NCI-H2171 (cell line): ENCODE measurements at regions not wholly inside any gene's neighbourhood (a gene's known extent, or its start where the extent isn't known, plus 50 kb on each side); places are given as distances from the start of the nearest gene placed in this dataset.
"Not testable (repeated sequence)": the region's sequence is repeated elsewhere in the genome, so short reads cannot be mapped to it uniquely, and the experiment has no call there.

ENCODE experiments used
- DNase-seq: peaks from one replicate; lab custom pipeline; 2025; lab: John Stamatoyannopoulos, UW

DNA sequence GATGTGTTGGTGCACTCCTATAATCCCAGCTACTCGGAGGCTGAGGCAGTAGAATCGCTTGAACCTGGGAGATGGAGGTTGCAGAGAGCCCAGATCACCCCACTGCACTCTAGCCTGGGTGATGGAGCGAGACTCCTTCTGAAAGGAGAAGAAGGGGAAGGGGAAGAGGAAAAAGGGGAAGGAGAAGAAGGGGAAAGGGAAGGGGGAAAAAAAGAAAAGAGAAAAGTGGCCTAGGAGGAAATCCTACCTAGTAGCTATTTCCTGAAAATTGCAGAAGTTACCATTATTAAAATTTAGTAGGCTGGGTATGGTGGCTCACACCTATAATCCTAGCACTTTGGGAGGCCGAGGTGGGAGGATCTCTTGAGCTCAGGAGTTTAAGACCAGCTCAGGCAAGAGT lies 67.4 kb downstream of the ARRDC3 start:
- DNase-seq = no peak

DNA sequence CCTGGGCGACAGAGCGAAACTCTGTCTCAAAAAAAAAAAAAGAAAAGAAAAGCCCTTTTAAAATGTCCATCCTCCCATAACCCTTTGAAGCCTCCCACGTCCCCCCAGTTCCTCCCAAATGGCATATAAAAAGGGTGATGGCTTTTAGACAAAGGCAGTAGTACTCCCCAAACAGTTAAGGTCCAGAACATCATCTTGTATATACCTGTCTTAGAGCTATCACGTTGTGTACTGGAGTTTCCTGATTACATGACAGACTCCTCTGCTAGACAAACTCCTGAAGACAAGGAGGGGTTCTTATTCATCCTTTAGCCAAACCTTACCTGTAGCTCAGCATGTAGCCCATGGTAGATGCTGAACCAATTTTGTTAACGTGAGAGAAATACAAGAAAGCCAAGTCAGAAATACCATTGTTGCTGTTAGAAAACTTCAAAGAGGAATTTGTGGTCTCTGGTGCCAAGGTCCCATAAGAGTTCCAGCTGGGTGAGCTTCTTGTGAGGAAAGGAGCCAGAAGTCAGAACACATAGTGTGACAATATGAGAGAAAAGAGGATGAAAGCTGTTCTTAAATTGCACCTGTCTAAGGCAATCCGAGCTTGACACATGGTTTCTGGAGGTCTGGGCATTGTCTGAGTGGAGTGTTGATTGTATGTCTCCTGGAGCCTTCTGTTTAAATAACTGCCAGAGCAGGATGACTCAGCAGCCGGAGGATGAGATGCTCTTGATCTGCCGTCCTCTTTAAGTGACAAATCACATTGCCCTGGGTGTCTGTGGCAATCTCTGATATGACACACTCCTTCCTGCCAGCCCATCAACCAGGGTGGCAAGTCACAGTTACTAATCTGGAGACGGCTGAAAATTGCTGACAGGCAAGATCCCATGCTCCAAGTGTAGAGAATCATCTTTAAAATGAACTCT lies 69.1 kb downstream of the ARRDC3 start:
- peak; percentile 24 for DNase-seq

DNA sequence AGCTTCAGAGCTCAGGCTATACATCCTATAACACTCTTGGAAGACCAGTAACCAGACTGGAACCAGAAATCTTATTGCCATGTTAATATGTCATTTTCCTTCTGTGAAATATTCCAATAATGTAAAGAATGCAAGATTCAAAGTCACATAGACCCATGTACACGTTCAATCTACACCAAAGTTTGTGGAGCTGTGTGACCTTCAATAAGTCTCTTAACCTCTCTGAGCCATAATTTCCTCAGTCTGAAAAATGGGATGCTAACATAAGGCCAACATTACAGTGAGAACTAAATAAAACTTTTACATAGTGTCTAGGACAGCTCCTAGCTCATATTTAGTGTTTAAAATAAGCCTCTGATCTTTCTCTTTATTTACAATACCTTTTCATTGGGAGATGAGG lies 70.4 kb downstream of the ARRDC3 start:
- DNase-seq = no peak

DNA sequence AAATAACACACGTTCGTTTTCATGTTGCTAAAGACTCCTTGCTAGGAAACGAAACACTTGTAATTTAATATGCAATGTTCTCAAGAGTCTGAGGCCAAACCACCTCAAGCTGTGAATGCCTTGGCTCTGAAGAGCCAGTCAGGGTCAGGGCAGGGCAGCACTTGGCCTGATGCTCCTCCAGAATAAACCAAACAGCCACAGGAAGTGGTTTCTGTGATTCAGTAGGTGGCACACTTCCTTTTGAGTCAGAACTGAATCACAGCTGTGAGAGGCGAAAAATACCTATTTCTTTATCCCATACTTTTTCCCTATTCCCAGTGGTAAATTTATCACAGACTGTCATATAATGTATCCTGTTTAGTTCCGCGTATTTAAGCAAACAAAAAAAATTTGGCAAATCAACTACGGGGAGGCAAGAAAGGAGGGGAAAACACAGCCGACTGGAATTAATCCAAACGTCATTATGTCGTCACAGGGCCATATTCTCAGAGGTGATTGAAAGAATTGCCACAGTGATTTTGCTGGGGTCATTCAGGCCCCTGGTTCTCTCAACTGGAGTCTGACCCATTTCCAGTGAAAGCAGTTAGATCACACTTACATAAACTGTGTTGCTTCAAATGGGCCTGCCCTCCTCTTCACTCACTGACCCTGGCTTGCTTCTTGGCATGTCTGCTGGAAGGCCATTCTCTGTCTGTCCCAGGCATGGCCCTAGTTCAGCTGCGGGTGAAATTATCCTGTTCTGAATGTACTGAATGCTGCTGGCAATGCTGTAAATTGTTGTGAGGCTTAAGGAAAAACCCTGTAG lies 71.2 kb downstream of the ARRDC3 start:
- no peak for DNase-seq

DNA sequence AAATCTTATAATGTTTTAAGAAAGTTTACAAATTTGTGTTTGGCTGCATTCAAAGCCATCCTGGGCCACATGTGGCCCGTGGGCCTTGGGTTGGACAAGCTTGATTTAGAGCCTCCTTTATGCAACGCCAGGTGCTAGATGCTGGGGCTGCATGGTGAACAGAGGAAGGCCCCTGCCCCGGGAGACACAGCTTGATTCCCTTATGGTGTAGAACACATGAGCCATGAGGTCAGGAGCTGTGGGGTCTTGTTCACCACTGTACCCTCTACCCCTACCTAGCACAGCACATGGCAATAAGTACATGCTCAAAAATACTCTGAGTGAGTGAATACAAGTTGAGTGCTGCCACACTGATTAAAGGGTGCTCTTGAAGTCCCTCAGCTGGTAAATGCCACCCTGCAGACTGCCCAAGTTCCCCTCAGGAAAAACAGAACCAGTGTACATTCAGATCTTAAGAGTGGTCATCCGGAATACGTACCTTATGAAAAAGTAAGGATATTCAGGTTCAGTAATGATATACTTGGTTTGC lies 71.9 kb downstream of the ARRDC3 start:
- no peak for DNase-seq

DNA sequence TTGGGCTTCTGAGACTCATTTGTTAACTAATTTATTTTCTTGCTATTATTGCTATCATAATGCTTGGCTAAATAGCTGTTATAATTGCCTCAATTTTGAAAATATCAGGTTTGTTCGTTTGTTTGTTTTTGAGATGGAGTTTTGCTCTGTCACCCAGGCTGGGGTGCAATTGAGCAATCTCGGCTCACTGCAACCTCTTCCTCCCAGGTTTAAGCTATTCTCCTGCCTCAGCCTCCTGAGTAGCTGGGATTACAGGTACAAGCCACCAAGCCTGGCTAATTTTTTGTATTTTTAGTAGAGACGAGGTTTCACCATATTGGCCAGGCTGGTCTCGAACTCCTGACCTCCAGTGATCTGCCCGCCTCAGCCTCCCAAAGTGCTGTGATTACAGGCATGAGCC lies 75.0 kb downstream of the ARRDC3 start:
- not testable (repeated sequence) for DNase-seq

DNA sequence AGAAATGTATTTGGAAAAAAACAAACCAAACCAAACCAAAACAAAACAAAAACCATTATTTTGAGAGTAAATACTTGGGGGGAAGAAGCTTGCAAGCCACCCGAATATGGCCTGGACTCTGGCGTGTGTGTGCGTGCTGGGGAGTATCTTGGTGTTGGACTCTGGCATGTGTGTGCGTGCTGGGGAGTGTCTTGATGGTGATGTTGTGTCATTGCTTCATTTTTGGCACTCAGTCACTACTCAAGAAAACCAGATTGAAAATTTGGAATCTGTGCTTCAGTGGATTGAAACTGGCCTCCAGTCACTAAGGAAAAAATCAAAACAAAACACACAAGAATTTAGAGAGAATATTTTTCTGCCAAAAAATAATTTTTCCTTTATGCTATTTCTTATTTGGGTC lies 76.1 kb downstream of the ARRDC3 start:
- no peak for DNase-seq

DNA sequence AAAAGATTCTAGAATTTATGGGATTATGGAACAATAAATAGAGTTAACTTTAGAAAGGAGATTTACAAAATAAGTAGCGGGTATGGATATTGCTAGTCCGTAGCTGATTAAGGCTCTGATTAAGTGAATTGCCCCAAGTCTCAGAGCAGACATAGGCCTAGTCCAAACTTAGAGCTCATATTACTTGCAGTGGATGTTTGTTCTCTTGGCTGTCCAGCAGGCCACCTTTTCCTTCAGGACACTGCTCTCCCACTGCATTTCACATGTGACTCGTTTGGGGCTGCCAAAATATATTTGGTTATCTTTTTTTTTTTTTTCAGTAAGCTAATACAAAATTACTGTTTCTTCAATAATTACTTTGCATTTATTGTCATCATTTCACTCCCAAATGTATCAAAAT lies 76.6 kb downstream of the ARRDC3 start:
- DNase-seq = no peak

DNA sequence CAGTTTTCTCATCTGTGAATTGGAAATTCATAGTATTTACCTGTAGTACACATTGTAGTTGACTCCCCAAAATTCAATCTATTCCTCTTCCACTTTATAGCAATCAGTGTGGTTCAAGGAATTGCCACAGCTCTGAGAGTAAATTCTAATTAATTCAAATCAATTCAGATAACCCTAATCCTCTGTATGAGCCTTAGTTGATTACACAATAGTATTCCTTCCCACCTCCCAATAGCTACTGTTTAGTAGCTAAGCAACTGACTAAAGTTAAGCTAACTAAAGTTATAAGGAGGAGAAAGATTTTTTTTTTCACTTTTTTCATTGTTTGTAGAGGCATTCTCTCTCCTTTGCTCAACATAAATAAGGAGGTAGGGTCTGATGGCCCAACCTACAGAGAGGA lies 77.5 kb downstream of the ARRDC3 start:
- no peak for DNase-seq

DNA sequence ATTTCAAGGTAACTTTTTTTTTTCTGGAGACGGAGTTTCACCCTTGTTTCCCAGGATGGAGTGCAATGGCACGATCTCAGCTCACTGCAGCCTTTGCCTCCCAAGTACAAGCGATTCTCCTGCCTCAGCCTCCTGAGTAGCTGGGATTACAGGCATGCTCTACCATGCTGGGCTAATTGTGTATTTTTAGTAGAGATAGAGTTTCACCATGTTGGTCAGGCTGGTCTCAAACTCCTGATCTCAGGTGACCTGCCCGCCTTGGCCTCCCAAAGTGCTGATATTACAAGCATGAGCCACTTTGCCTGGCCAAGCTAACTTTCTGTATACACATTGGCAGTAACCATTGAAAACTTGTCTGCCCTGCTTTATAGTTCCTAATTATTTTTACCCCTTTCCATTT lies 79.1 kb downstream of the ARRDC3 start:
- DNase-seq = not testable (repeated sequence)

DNA sequence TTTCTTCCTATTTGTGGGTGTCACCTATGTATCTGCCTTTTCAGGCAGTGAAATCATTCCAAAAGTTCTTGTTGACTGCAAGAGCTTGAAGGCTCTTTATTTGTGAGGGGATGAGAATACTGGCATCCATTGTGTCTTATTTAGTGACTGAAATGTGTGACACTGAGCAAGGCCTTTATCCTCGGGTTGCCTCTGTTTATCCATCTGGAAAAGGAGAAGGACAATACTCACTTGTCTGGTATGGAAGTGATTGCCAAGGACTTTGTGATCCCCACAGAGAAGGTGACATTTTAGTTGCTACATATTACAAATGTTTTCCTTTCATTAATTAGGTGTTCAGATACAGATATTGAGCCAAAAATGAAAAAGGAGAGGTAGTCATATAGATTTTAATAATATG lies 80.2 kb downstream of the ARRDC3 start:
- no peak for DNase-seq

DNA sequence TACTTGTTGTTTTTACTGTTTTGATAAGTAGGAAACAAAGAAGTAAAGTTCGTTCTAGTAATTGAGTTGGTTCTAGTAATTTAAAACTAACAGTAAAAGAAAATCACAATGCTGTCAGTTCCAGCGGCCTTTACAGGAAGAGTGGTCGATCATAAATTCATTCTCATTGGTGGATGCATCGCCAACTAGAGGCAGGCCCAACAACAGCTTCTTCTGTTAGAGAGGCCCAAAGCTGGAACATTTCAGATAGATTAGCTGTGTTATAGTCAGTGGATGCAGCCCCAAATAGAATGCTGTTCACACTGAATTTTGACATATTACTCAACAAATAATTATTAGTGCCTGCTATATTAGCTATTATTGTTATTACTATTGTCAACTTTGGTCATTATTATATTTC lies 80.8 kb downstream of the ARRDC3 start:
- no peak for DNase-seq

DNA sequence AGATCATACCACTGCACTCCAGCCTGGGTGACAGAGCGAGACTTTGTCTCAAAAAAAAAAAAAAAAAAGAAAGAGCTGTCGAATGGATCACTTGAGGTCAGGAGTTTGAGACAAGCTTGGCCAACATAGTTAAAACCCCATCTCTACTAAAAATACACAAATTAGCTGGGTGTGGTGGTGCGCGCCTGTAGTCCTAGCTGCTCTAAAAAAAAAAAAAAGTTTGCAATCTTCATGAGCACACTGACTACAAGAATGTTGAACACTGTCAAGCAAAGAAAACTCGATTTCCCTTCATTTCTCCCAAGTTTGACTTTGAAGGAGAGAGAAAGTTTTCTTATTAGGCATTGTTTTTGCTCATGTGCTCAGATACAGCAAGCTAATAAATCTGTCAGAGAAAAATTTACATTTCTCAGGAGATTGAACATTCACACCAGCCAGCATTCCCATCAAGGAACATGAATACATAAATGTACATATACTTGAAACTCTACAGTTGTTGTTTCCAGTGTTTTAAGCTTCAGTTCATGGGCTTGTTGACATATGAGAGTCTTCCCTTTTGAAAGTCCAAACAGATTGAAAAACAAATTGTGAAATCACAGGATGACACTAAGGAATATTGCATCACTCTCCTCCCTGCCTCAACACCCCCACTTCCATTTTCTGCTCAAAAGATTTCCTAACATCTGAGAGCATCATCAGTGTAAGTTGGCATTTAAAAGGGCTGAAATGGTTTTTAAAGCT lies 81.8 kb downstream of the ARRDC3 start:
- DNase-seq = no peak

DNA sequence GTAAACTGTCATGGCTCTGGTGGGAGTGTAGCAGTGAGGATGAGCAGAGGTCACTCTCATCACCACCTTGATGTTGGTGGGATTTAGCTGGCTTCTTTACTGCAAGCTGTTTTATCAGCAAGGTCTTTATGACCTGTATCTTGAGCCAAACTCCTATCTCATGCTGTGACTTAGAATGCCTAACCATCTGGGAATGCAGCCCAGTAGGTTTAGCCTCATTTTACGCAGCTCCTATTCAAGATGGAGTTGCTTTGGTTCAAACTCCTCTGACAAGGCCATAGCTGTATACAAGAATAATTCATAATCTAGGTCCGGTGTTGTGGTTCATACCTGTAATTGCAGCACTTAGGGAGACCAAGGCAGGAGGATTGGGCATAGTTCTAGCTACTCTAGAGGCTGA lies 85.1 kb downstream of the ARRDC3 start:
- no peak for DNase-seq

DNA sequence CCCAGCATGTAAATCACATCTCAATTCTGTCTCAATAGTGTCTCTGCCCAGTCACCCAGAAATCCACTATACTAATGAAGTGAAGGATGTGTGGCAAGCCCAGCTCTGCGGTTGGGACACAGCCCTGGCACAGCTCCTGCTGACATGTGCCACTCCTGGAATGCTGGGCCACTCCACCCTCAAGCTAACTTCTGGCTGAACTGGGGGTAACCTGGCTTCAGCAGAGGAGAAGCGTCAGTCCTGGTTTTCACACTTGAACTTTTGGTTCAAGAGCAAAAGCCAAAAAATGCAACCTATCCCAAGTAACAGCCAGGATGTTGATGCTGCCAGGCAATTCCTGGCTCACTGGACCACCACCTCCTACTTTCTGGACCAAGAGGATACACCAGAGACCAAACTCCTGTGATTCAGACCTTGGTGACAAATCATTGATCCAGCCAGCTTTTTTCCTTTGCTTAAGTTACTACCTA lies 86.4 kb downstream of the ARRDC3 start:
- DNase-seq = no peak

DNA sequence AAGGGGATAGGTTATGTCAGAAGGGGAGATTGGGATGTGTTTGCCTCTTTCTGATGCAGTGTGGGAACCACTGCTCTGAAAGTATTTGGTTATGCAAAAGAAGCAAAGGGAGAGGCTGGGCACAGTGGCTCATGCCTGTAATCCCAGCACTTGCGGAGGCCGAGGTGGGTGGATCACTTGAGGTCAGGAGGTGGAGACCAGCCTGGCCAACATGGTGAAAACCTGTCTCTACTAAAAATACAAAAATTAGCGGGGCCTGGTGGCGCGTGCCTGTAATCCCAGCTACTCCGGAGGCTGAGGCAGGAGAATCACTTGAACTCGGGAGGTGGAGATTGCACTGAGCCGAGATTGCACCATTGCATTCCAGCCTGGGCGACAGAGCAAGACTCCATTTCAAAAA lies 87.0 kb downstream of the ARRDC3 start:
- not testable (repeated sequence) for DNase-seq

DNA sequence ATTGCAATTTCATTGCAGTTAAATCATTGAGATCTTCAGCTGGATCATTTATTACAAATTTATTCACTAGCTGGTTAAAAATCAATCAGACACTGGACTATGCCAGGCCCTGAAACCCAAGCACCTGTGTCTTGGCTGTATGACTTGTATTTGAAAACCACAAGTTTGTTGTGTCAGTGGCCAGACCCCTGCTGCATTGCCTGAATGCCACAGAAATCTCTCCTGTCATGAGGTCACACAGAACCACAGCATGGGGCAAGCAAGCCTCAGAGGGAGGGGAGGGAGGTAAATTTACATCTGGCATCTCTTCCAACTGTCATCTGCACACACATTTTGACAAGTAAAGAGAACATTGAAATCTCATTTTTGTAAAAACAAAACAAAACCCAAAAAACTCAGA lies 90.0 kb downstream of the ARRDC3 start:
- no peak for DNase-seq

DNA sequence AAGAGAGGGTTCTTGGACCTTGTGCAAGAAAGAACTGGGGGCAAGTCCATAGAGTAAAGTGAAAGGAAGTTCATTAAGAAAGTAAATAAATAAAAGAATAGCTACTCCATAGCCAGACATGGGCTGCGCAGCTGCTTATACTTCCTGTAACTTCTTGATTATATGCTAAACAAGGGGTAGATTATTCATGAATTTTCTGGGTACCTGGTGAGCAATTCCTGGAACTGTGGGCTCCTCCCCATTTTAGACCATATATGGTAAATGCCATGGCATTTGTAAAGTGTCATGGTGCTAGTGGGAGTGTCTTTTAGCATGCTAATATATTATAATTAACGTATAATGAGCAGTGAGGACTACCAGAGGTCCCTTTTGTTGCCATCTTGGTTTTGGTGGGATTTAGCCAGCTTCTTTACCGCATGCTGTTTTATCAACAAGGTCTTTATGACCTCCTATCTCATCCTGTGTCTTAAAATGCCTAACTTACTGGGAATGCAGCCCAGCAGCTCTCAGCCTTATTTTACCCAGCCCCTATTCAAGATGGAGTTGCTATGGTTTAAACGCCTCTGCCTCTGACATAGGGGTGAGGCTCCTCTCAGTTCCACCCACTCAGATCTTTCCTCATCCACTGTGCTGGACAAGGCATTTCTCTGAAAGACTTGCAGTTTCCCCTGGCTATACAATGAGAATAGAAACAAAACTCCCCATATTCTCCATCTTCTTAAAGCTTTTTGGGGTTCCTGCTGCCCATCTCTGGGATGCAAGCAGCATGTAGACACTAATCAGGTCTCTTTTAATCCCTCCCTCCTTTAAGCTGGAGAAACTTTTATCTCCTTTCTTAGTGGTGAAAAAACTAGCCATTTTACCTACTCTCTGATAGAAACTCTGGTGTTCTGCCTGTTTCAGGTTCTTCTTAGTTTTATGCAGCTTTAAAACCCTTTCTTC lies 91.2 kb downstream of the ARRDC3 start:
- no peak for DNase-seq

DNA sequence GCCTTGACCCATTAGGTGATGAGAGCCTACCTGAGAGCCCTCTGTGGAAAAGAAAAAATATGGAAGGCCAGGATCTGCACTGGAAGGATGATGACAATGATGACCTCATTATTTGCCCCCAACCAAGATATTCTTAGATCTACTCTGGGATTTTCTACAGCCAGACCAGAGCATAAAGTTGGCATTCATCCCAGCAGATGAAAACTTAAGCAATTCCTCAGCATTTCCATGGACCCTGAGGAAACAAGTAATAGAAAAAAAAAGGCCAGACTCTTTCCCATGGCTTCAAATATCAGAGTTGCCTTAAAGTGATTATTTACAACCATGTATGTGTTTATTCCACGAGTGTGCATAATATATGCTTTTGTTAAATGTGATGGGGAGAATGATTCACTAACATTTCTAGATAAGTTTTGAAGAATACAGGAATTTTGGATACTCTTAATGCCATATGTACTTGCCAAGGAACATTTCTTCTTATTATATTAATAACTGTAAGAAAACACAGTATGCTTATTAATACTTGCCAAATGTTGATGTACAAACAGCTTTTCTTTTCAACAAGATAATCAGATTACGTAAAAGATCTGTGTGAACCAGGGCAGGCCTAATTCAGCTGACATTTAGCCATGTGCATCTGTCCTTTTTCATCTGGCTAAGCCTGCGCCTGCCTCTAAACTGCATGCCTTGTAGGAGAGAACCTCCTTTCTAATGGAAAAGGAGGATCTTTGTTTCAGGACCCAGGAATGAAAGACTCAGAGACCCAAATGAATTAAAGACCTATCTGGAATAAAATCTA lies 94.8 kb downstream of the ARRDC3 start:
- DNase-seq = no peak

DNA sequence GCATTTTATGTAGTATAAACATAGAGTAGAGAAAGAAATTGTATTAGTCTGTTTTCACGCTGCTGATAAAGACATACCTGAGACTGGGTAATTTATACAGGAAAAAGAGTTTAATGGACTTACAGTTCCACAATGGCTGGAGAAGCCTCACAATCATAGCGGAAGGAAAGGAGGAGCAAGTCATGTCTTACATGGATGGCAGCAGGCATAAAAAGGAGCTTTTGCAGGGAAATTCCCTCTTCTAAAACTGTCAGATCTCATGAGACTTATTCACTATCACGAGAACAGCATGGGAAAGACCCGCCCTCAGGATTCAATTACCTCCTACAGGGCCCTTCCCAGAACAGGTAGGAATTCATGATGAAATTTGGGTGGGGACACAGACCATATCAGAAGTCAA lies 98.1 kb downstream of the ARRDC3 start:
- not testable (repeated sequence) for DNase-seq
